ENCODE measurements at regions not wholly inside any gene's neighbourhood (a gene's known extent, or its start where the extent isn't known, plus 50 kb on each side); places are given as distances from the start of the nearest gene placed in this dataset.
"Not testable (repeated sequence)": the region's sequence is repeated elsewhere in the genome, so short reads cannot be mapped to it uniquely, and the experiment has no call there.

DNA sequence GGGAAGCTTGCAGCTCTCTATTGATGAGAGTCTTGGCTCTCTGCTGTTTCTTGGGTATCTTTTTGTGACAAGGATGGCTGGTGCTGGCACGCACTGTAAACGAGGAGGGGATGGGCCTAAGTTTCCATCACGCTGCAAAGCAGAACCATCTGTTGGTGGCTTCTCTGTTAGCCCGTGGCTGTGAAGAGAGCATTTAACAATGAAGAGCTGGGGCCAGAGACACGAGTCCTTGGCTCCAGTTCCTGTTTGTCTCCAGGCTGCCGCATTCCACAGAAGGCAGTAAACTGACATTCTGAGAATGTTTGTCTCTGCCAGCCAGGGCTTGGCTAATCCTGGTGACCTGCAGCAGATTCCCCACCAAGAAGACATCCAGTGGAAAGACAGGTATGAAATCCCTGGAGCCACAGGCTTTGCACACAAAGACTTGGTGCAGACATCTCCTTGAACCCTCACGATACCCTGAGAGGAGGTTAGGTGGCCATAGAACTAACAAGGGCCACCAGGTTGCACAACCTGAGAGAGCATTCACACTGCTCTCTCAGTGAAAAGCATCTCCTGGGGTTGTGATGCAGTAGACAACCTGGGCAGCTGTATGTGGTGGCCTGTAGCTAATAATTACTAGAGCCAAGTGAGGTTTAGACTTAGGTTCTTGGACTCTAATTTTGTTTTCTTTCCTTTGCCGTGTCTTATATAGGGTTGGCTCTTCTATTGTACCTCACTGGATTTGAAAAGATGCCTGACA lies 130.9 kb downstream of the ASB7 start:
- WGBS, result 52% methylated on average over 8 of the region's 8 CpGs
- Histone ChIP-seq H3K9me3 (ENCODE audit: control insufficient read depth in 2 of 2, insufficient read depth in 1 of 2, low read length in 1 of 2) (no peaks in the 10 kb centered on the region), H3K36me3 (ENCODE audit: control insufficient read depth in 2 of 2, insufficient read depth in 2 of 2, low read length in 1 of 2) (no peaks in the 10 kb centered on the region), H3K27me3 (ENCODE audit: control insufficient read depth in 2 of 2, insufficient read depth in 1 of 2, low read length in 1 of 2) (peaks cover 0 to 2% of the 10 kb centered on the region in 2 donors), H3K27ac (ENCODE audit: low read depth in 1 of 2, low read length in 1 of 2) (no peak overlapping the region), H3K4me3 (ENCODE audit: low read length in 2 of 2) (no peak overlapping the region), H3K4me1 (ENCODE audit: control insufficient read depth in 2 of 2, insufficient read depth in 2 of 2, low read length in 2 of 2) (no peaks in the 10 kb centered on the region)
- DNase-seq (ENCODE audit: low read depth in 6 of 9, low spot score in 9 of 9), result no peak

DNA sequence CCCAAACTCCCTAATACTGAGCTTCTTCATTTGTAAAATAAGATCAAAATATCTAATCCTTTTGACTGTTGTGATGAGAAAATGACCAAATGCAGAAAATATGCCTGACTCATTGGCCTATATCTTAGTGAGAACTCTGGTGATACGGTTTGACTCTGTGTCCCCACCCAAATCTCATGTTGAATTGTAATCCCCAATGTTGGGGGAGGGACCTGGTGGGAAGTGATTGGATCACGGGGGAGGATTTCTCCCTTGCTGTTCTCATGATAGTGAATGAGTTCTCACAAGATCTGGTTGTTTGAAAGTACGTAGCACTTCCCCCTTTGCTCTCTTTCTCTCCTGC lies 131.4 kb downstream of the ASB7 start:
- not testable (repeated sequence) for H3K36me3 ChIP-seq (ENCODE audit: control insufficient read depth in 2 of 2, insufficient read depth in 2 of 2, low read length in 1 of 2); H3K9me3 ChIP-seq (ENCODE audit: control insufficient read depth in 2 of 2, insufficient read depth in 1 of 2, low read length in 1 of 2); H3K4me1 ChIP-seq (ENCODE audit: control insufficient read depth in 2 of 2, insufficient read depth in 2 of 2, low read length in 2 of 2); H3K27me3 ChIP-seq (ENCODE audit: control insufficient read depth in 2 of 2, insufficient read depth in 1 of 2, low read length in 1 of 2); H3K27ac ChIP-seq (ENCODE audit: low read depth in 1 of 2, low read length in 1 of 2); H3K4me3 ChIP-seq (ENCODE audit: low read length in 2 of 2); DNase-seq (ENCODE audit: low read depth in 6 of 9, low spot score in 9 of 9)
- whole genome bisulfite sequencing, result 91% methylated on average over 3 of the region's 3 CpGs

- Histone ChIP-seq H3K36me3 (ENCODE audit: control insufficient read depth in 2 of 2, insufficient read depth in 2 of 2, low read length in 1 of 2) (no peaks in the 10 kb centered on the region), H3K9me3 (ENCODE audit: control insufficient read depth in 2 of 2, insufficient read depth in 1 of 2, low read length in 1 of 2) (no peaks in the 10 kb centered on the region), H3K27ac (ENCODE audit: low read depth in 1 of 2, low read length in 1 of 2) (no peak overlapping the region), H3K4me3 (ENCODE audit: low read length in 2 of 2) (no peak overlapping the region), H3K27me3 (ENCODE audit: control insufficient read depth in 2 of 2, insufficient read depth in 1 of 2, low read length in 1 of 2) (peaks cover 0 to 2% of the 10 kb centered on the region in 2 donors), H3K4me1 (ENCODE audit: control insufficient read depth in 2 of 2, insufficient read depth in 2 of 2, low read length in 2 of 2) (no peaks in the 10 kb centered on the region)
- no peak for DNase-seq (ENCODE audit: low read depth in 6 of 9, low spot score in 9 of 9)
- whole genome bisulfite sequencing, result 96% methylated on average over 5 of the region's 5 CpGs
Measured at GRCh38 chr15:100734586-100734985, 132.2 kb downstream of the ASB7 start.

- Histone ChIP-seq H3K4me3 (ENCODE audit: low read length in 2 of 2) (no peak overlapping the region), H3K27ac (ENCODE audit: low read depth in 1 of 2, low read length in 1 of 2) (no peak overlapping the region), H3K27me3 (ENCODE audit: control insufficient read depth in 2 of 2, insufficient read depth in 1 of 2, low read length in 1 of 2) (peaks cover 0 to 2% of the 10 kb centered on the region in 2 donors), H3K4me1 (ENCODE audit: control insufficient read depth in 2 of 2, insufficient read depth in 2 of 2, low read length in 2 of 2) (no peaks in the 10 kb centered on the region), H3K9me3 (ENCODE audit: control insufficient read depth in 2 of 2, insufficient read depth in 1 of 2, low read length in 1 of 2) (no peaks in the 10 kb centered on the region), H3K36me3 (ENCODE audit: control insufficient read depth in 2 of 2, insufficient read depth in 2 of 2, low read length in 1 of 2) (no peaks in the 10 kb centered on the region)
- no peak for DNase-seq (ENCODE audit: low read depth in 6 of 9, low spot score in 9 of 9)
- WGBS, result 90% methylated on average over 12 of the region's 12 CpGs
Measured at GRCh38 chr15:100735129-100736053, 133.0 kb downstream of the ASB7 start.

DNA sequence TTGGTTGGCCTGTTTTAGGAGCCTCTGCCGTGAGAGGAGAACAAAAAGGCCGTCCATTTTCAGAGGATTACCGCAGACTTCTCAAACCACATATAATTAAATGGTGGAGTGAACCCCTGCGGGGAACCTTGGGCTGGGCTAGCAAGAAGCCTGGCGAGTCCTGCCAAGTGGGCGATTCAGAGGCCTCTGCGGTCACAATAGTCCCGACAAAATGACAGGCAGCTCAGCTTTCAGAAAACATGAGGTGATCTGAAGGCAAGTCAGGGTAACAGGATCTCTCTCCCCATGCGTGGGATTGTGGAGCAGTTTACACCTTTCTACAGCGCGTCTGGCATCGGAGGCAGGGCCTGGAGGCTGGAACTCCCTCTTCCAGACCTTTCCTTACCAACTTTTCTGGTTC lies 134.8 kb downstream of the ASB7 start:
- Histone ChIP-seq H3K4me3 (ENCODE audit: low read length in 2 of 2) (no peak overlapping the region), H3K27me3 (ENCODE audit: control insufficient read depth in 2 of 2, insufficient read depth in 1 of 2, low read length in 1 of 2) (peaks cover 0 to 2% of the 10 kb centered on the region in 2 donors), H3K27ac (ENCODE audit: low read depth in 1 of 2, low read length in 1 of 2) (no peak overlapping the region), H3K9me3 (ENCODE audit: control insufficient read depth in 2 of 2, insufficient read depth in 1 of 2, low read length in 1 of 2) (no peaks in the 10 kb centered on the region), H3K4me1 (ENCODE audit: control insufficient read depth in 2 of 2, insufficient read depth in 2 of 2, low read length in 2 of 2) (no peaks in the 10 kb centered on the region), H3K36me3 (ENCODE audit: control insufficient read depth in 2 of 2, insufficient read depth in 2 of 2, low read length in 1 of 2) (no peaks in the 10 kb centered on the region)
- 95% methylated on average over 12 of the region's 12 CpGs for WGBS
- DNase-seq (ENCODE audit: low read depth in 6 of 9, low spot score in 9 of 9), result no peak

DNA sequence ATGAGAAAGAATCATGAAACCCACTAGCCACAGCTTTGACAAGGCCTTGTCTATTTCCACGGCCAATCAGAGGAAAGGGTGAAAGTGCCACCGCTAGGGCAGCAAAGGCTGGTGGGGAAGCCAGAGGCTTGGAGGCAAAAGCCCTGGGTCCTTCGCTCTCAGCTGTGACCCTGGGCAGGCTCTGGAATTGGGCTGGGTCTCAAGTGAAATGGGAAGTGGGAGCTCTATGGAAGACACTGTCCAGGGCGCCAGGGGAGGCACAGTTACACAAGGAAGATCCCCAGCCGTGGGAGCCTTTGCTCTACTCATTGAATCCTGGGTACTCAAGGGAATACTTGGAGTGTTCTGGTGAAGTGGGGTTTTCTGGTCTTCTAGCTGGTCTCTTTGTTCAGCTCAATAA lies 136.2 kb downstream of the ASB7 start:
- H3K9me3 ChIP-seq (ENCODE audit: control insufficient read depth in 2 of 2, insufficient read depth in 1 of 2, low read length in 1 of 2), result no peaks in the 10 kb centered on the region
- 94% methylated on average over 5 of the region's 5 CpGs for WGBS
- no peaks in the 10 kb centered on the region for H3K36me3 ChIP-seq (ENCODE audit: control insufficient read depth in 2 of 2, insufficient read depth in 2 of 2, low read length in 1 of 2)
- H3K4me3 ChIP-seq (ENCODE audit: low read length in 2 of 2), result no peak overlapping the region
- H3K27me3 ChIP-seq (ENCODE audit: control insufficient read depth in 2 of 2, insufficient read depth in 1 of 2, low read length in 1 of 2), result peaks cover 0 to 2% of the 10 kb centered on the region in 2 donors
- H3K27ac ChIP-seq (ENCODE audit: low read depth in 1 of 2, low read length in 1 of 2), result no peak overlapping the region
- DNase-seq (ENCODE audit: low read depth in 6 of 9, low spot score in 9 of 9), result no peak
- H3K4me1 ChIP-seq (ENCODE audit: control insufficient read depth in 2 of 2, insufficient read depth in 2 of 2, low read length in 2 of 2), result no peaks in the 10 kb centered on the region

- no peak for DNase-seq (ENCODE audit: low read depth in 6 of 9, low spot score in 9 of 9)
- no peaks in the 10 kb centered on the region for H3K9me3 ChIP-seq (ENCODE audit: control insufficient read depth in 2 of 2, insufficient read depth in 1 of 2, low read length in 1 of 2)
- H3K27ac ChIP-seq (ENCODE audit: low read depth in 1 of 2, low read length in 1 of 2), result no peak overlapping the region
- no peaks in the 10 kb centered on the region for H3K36me3 ChIP-seq (ENCODE audit: control insufficient read depth in 2 of 2, insufficient read depth in 2 of 2, low read length in 1 of 2)
- H3K27me3 ChIP-seq (ENCODE audit: control insufficient read depth in 2 of 2, insufficient read depth in 1 of 2, low read length in 1 of 2), result no peaks in the 10 kb centered on the region
- no peaks in the 10 kb centered on the region for H3K4me1 ChIP-seq (ENCODE audit: control insufficient read depth in 2 of 2, insufficient read depth in 2 of 2, low read length in 2 of 2)
- WGBS, result 96% methylated on average over 2 of the region's 2 CpGs
- no peak overlapping the region for H3K4me3 ChIP-seq (ENCODE audit: low read length in 2 of 2)
Measured at GRCh38 chr15:100740138-100740537, 137.7 kb downstream of the ASB7 start.

DNA sequence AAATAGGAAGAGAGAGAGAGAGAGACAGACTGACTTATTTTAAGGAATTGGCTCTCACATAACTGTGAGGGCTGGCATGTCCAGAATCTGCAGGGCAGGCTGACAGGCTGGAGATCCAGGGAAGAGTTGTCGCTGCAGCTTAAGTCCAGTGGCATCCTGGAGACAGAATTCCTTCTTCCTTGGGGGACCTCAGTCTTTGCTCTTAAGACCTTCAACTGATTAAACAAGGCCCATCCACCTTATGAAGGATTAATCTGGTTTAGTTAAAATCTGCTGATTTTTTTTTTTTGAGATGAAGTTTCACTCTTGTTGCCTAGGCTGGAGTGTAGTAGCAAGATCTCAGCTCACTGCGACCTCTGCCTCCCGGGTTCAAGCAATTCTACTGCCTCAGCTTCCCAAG lies 128.0 kb upstream of the ALDH1A3 start:
- DNase-seq (ENCODE audit: low read depth in 6 of 9, low spot score in 9 of 9), result no peak
- 94% methylated on average over 3 of the region's 3 CpGs for WGBS
- H3K36me3 ChIP-seq (ENCODE audit: control insufficient read depth in 2 of 2, insufficient read depth in 2 of 2, low read length in 1 of 2), result no peaks in the 10 kb centered on the region
- no peak overlapping the region for H3K27ac ChIP-seq (ENCODE audit: low read depth in 1 of 2, low read length in 1 of 2)
- H3K4me3 ChIP-seq (ENCODE audit: low read length in 2 of 2), result no peak overlapping the region
- no peaks in the 10 kb centered on the region for H3K4me1 ChIP-seq (ENCODE audit: control insufficient read depth in 2 of 2, insufficient read depth in 2 of 2, low read length in 2 of 2)
- H3K9me3 ChIP-seq (ENCODE audit: control insufficient read depth in 2 of 2, insufficient read depth in 1 of 2, low read length in 1 of 2), result no peaks in the 10 kb centered on the region
- no peaks in the 10 kb centered on the region for H3K27me3 ChIP-seq (ENCODE audit: control insufficient read depth in 2 of 2, insufficient read depth in 1 of 2, low read length in 1 of 2)

GRCh38 chr15:100753503-100753902 lies 126.1 kb upstream of the ALDH1A3 start:
- Histone ChIP-seq H3K9me3 (ENCODE audit: control insufficient read depth in 2 of 2, insufficient read depth in 1 of 2, low read length in 1 of 2) (no peaks in the 10 kb centered on the region), H3K27me3 (ENCODE audit: control insufficient read depth in 2 of 2, insufficient read depth in 1 of 2, low read length in 1 of 2) (no peaks in the 10 kb centered on the region), H3K36me3 (ENCODE audit: control insufficient read depth in 2 of 2, insufficient read depth in 2 of 2, low read length in 1 of 2) (no peaks in the 10 kb centered on the region), H3K27ac (ENCODE audit: low read depth in 1 of 2, low read length in 1 of 2) (no peak overlapping the region), H3K4me1 (ENCODE audit: control insufficient read depth in 2 of 2, insufficient read depth in 2 of 2, low read length in 2 of 2) (no peaks in the 10 kb centered on the region), H3K4me3 (ENCODE audit: low read length in 2 of 2) (no peak overlapping the region)
- WGBS, result 81% methylated on average over 1 of the region's 1 CpG
- DNase-seq (ENCODE audit: low read depth in 6 of 9, low spot score in 9 of 9), result no peak

Measured in thymus (tissue), 11 donors.